Fibroblast of pulmonary artery (primary cell): ENCODE measurements at regions not wholly inside any gene's neighbourhood (a gene's known extent, or its start where the extent isn't known, plus 50 kb on each side); places are given as distances from the start of the nearest gene placed in this dataset.

ENCODE experiments used
- DNase-seq: peaks from one replicate; pipeline ENCODE4 v3.0.0-alpha.2; 2010; ENCODE audit warnings: low read depth
- H3K4me3 ChIP-seq: replicated peaks from 2 replicates; pipeline ENCODE4 v1.5.1; 2011; ENCODE audit warnings: low read depth, mild to moderate bottlenecking, control low read depth, low read length, moderate library complexity
- TF ChIP-seq, protein P1 (sequence below): IDR thresholded peaks from 2 replicates; pipeline ENCODE4 v1.5.1; 2011; ENCODE audit warnings: mild to moderate bottlenecking, control low read depth, low read length, inconsistent platforms; ENCODE audit errors: missing control alignments

DNA sequence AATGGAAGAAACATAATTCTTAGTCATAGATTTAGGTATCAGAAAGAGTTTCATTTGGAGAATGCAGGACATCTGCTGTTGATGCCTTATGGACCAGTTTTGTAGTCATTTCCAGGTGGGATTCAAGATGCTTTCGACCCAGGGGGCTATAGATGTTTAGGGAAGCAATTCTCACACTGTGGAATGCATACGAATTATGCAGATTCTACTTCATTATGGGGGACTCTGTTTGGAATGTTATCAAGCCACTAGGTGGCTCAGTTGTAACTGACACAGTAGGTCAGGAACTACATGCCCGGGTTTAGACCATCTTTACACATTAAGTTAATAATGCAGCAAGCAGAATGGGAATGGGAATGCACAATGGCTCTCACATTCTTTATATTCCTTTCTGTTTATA lies 1359.8 kb downstream of the ZPLD1 start:
- TF ChIP-seq, protein P1, sequence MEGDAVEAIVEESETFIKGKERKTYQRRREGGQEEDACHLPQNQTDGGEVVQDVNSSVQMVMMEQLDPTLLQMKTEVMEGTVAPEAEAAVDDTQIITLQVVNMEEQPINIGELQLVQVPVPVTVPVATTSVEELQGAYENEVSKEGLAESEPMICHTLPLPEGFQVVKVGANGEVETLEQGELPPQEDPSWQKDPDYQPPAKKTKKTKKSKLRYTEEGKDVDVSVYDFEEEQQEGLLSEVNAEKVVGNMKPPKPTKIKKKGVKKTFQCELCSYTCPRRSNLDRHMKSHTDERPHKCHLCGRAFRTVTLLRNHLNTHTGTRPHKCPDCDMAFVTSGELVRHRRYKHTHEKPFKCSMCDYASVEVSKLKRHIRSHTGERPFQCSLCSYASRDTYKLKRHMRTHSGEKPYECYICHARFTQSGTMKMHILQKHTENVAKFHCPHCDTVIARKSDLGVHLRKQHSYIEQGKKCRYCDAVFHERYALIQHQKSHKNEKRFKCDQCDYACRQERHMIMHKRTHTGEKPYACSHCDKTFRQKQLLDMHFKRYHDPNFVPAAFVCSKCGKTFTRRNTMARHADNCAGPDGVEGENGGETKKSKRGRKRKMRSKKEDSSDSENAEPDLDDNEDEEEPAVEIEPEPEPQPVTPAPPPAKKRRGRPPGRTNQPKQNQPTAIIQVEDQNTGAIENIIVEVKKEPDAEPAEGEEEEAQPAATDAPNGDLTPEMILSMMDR = no peak
- no peak overlapping the region for H3K4me3 ChIP-seq
- no peak for DNase-seq

DNA sequence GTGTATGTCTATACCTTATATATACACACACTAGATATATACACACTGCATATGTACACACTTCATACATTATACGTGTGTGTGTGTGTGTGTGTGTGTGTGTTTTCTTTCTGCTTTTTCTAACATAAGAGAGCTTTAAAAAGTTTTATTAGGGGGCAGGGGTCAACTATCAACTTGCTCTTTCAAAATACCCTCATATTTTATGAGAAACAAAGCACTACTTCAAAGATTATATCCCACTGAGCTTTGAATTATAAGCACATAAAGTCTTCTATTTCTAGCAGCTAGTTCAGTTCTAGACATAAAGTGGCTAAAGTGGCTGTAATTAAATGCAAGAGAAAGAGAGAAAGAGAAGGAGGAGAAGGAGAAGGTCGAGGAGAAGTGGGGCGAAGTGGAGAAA lies 1361.3 kb downstream of the ZPLD1 start:
- TF ChIP-seq, protein P1 = no peak
- DNase-seq = no peak
- no peak overlapping the region for H3K4me3 ChIP-seq

DNA sequence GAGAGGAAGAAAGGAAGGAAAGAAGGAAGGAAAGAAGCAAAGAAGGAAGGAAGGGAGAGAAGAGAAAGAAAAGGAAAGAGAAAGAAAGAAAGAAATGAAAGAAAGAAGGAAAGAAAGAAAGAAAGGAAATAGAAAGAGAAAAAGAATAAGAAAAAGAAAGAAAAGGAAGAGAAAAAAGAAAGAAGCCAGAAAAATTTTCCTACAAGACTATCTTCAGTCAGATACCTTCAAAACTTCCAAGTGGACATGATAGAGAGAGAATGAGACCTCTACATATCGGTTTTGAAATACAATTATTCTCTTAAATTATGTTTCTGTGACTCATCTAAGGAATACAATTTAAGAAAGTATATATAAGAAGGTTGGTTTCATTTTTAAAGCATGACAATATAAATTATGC lies 1369.0 kb downstream of the ZPLD1 start:
- no peak for DNase-seq
- TF ChIP-seq, protein P1 = no peak
- no peak overlapping the region for H3K4me3 ChIP-seq

DNA sequence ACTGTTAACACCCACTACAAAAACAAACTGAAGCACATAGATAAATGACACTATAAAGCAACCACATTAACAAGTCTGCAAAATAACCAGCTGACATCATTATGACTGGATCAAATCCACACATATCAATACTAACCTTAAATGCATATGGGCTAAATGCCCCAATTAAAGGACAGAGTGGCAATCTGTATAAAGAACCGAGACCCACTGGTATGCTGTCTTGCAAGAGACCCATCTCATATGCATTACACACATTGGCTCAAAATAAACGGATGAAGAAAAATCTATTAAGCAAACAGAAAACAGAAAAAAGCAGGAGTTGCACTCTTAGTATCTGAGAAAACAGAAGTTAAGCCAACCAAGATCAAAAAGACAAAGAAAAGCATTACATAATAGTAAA lies 1375.4 kb downstream of the ZPLD1 start:
- TF ChIP-seq, protein P1 = no peak

DNA sequence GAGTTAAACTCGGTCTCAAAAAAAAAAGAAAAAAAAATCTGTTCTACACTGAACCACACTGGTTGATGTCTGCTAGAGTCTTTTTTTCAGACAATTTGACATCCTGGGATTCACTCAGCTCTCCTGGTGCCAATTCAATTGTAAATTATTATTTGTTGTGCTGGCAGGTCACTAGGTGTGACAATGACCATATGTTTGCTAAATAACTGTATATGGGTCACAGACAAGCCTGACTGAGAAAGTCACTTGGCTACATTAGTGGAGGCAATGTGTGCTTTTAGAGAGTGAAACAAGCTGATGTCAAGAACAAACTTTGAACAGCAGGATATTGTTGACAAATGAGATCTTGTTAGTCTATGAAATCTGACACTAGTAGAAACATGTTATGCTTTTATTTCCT lies 1379.1 kb downstream of the ZPLD1 start:
- H3K4me3 ChIP-seq = no peak overlapping the region
- DNase-seq = no peak
- TF ChIP-seq, protein P1 = no peak

More for the DNA sequence above, 1375.4 kb downstream of the ZPLD1 start:
- H3K4me3 ChIP-seq = no peak overlapping the region
- no peak for DNase-seq

DNA sequence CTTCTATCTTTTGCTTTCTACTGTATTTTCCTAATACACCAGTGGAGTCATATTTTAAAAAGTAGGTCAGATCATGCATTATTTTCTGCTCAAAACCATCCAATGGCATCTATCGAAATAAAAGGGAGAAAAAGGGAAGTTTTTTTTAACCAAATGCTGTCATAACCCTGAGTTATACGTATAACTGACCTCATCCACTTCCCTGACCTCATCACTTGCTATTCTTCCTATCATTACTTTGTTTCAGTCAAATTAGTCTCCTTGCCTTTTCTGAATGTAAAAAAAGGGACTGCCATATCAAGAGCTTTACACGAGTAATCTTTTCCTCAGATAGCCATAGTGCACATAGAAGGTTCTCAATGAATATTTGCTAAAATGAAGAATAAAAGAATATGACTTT lies 1383.6 kb downstream of the ZPLD1 start:
- no peak overlapping the region for H3K4me3 ChIP-seq
- TF ChIP-seq, protein P1 = no peak
- DNase-seq = no peak

DNA sequence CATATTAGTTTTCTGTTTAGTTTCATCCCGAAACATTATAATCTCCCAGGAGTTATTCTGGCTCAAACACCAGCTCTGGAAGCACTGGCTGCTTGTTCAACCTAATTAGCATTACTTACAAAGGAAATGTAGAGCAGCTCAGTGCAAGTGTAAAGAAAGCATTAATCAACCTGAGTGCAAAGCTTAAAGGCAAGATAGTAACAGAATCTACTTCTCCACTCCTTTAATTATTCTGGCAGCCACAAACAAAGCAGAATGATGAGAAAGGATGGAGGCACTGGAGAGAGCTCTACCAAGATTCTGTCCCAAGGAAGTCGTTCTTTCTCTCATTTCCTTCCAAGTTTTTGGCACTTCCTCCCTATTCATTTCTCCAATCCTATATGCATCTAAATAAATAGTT lies 1384.0 kb downstream of the ZPLD1 start:
- H3K4me3 ChIP-seq = no peak overlapping the region
- TF ChIP-seq, protein P1 = no peak
- DNase-seq = no peak
